ENCODE measurements at regions not wholly inside any gene's neighbourhood (a gene's known extent, or its start where the extent isn't known, plus 50 kb on each side); places are given as distances from the start of the nearest gene placed in this dataset.

GRCh38 chr3:59444294-59444671, 394.5 kb upstream of the CFAP20DC start:
- Histone ChIP-seq H3K9me3 (ENCODE audit: control insufficient read depth in 2 of 2, insufficient read depth in 1 of 2, low read depth in 1 of 2, low read length in 1 of 2) (no peaks in the 10 kb centered on the region), H3K27ac (ENCODE audit: low read depth in 1 of 3, low read length in 2 of 3) (peak overlapping the region in 1 of 3 donors; percentile 6), H3K36me3 (ENCODE audit: control insufficient read depth in 3 of 3, insufficient read depth in 2 of 3, low read depth in 1 of 3, low read length in 3 of 3) (no peaks in the 10 kb centered on the region), H3K4me3 (ENCODE audit: low read depth in 1 of 3, low read length in 3 of 3) (no peak overlapping the region), H3K27me3 (ENCODE audit: control insufficient read depth in 3 of 3, insufficient read depth in 3 of 3, low read length in 3 of 3) (no peaks in the 10 kb centered on the region), H3K4me1 (ENCODE audit: control insufficient read depth in 3 of 3, insufficient read depth in 2 of 3, low read depth in 1 of 3, low read length in 2 of 3) (no peaks in the 10 kb centered on the region)
- no peak for FAIRE-seq
- peak in 1 of 2 donors; percentile 6 for DNase-seq
- WGBS, 3 donors = 27 to 43% (median 41%) methylated on average over 1 of the region's 1 CpG

GRCh38 chr3:59443618-59444293, 393.9 kb upstream of the CFAP20DC start:
- DNase-seq = no peak
- no peaks in the 10 kb centered on the region for H3K4me1 ChIP-seq (ENCODE audit: control insufficient read depth in 3 of 3, insufficient read depth in 2 of 3, low read depth in 1 of 3, low read length in 2 of 3)
- peak overlapping the region in 1 of 3 donors; percentile 6 for H3K27ac ChIP-seq (ENCODE audit: low read depth in 1 of 3, low read length in 2 of 3)
- no peak overlapping the region for H3K4me3 ChIP-seq (ENCODE audit: low read depth in 1 of 3, low read length in 3 of 3)
- WGBS, 3 donors = 66 to 76% (median 71%) methylated on average over 6 of the region's 6 CpGs
- no peaks in the 10 kb centered on the region for H3K9me3 ChIP-seq (ENCODE audit: control insufficient read depth in 2 of 2, insufficient read depth in 1 of 2, low read depth in 1 of 2, low read length in 1 of 2)
- no peaks in the 10 kb centered on the region for H3K36me3 ChIP-seq (ENCODE audit: control insufficient read depth in 3 of 3, insufficient read depth in 2 of 3, low read depth in 1 of 3, low read length in 3 of 3)
- no peaks in the 10 kb centered on the region for H3K27me3 ChIP-seq (ENCODE audit: control insufficient read depth in 3 of 3, insufficient read depth in 3 of 3, low read length in 3 of 3)
- no peak for FAIRE-seq

GRCh38 chr3:59442046-59442445, 392.2 kb upstream of the CFAP20DC start:
- H3K27ac ChIP-seq (ENCODE audit: low read depth in 1 of 3, low read length in 2 of 3) = no peak overlapping the region
- no peaks in the 10 kb centered on the region for H3K36me3 ChIP-seq (ENCODE audit: control insufficient read depth in 3 of 3, insufficient read depth in 2 of 3, low read depth in 1 of 3, low read length in 3 of 3)
- H3K4me3 ChIP-seq (ENCODE audit: low read depth in 1 of 3, low read length in 3 of 3) = no peak overlapping the region
- DNase-seq = no peak
- H3K4me1 ChIP-seq (ENCODE audit: control insufficient read depth in 3 of 3, insufficient read depth in 2 of 3, low read depth in 1 of 3, low read length in 2 of 3) = no peaks in the 10 kb centered on the region
- no peaks in the 10 kb centered on the region for H3K9me3 ChIP-seq (ENCODE audit: control insufficient read depth in 2 of 2, insufficient read depth in 1 of 2, low read depth in 1 of 2, low read length in 1 of 2)
- H3K27me3 ChIP-seq (ENCODE audit: control insufficient read depth in 3 of 3, insufficient read depth in 3 of 3, low read length in 3 of 3) = no peaks in the 10 kb centered on the region
- no peak for FAIRE-seq
- 60 to 75% (median 61%) methylated on average over 6 of the region's 6 CpGs for WGBS, 3 donors

- WGBS, 3 donors = 59 to 64% (median 60%) methylated on average over 5 of the region's 5 CpGs
- Histone ChIP-seq H3K4me1 (ENCODE audit: control insufficient read depth in 3 of 3, insufficient read depth in 2 of 3, low read depth in 1 of 3, low read length in 2 of 3) (no peaks in the 10 kb centered on the region), H3K9me3 (ENCODE audit: control insufficient read depth in 2 of 2, insufficient read depth in 1 of 2, low read depth in 1 of 2, low read length in 1 of 2) (no peaks in the 10 kb centered on the region), H3K27ac (ENCODE audit: low read depth in 1 of 3, low read length in 2 of 3) (no peak overlapping the region), H3K27me3 (ENCODE audit: control insufficient read depth in 3 of 3, insufficient read depth in 3 of 3, low read length in 3 of 3) (no peaks in the 10 kb centered on the region), H3K4me3 (ENCODE audit: low read depth in 1 of 3, low read length in 3 of 3) (no peak overlapping the region), H3K36me3 (ENCODE audit: control insufficient read depth in 3 of 3, insufficient read depth in 2 of 3, low read depth in 1 of 3, low read length in 3 of 3) (no peaks in the 10 kb centered on the region)
- no peak for DNase-seq
- FAIRE-seq = no peak
These were observed 390.6 kb upstream of the CFAP20DC start for GRCh38 chr3:59440285-59441028.

GRCh38 chr3:59438492-59438891, 388.7 kb upstream of the CFAP20DC start:
- Histone ChIP-seq H3K4me1 (ENCODE audit: control insufficient read depth in 3 of 3, insufficient read depth in 2 of 3, low read depth in 1 of 3, low read length in 2 of 3) (no peaks in the 10 kb centered on the region), H3K4me3 (ENCODE audit: low read depth in 1 of 3, low read length in 3 of 3) (no peak overlapping the region), H3K27ac (ENCODE audit: low read depth in 1 of 3, low read length in 2 of 3) (no peak overlapping the region), H3K9me3 (ENCODE audit: control insufficient read depth in 2 of 2, insufficient read depth in 1 of 2, low read depth in 1 of 2, low read length in 1 of 2) (no peaks in the 10 kb centered on the region), H3K36me3 (ENCODE audit: control insufficient read depth in 3 of 3, insufficient read depth in 2 of 3, low read depth in 1 of 3, low read length in 3 of 3) (no peaks in the 10 kb centered on the region), H3K27me3 (ENCODE audit: control insufficient read depth in 3 of 3, insufficient read depth in 3 of 3, low read length in 3 of 3) (no peaks in the 10 kb centered on the region)
- 66 to 92% (median 82%) methylated on average over 5 of the region's 5 CpGs for WGBS, 3 donors
- no peak for DNase-seq
- no peak for FAIRE-seq

GRCh38 chr3:59436164-59436958, 386.5 kb upstream of the CFAP20DC start:
- Histone ChIP-seq H3K27me3 (ENCODE audit: control insufficient read depth in 3 of 3, insufficient read depth in 3 of 3, low read length in 3 of 3) (no peaks in the 10 kb centered on the region), H3K4me1 (ENCODE audit: control insufficient read depth in 3 of 3, insufficient read depth in 2 of 3, low read depth in 1 of 3, low read length in 2 of 3) (no peaks in the 10 kb centered on the region), H3K36me3 (ENCODE audit: control insufficient read depth in 3 of 3, insufficient read depth in 2 of 3, low read depth in 1 of 3, low read length in 3 of 3) (no peaks in the 10 kb centered on the region), H3K9me3 (ENCODE audit: control insufficient read depth in 2 of 2, insufficient read depth in 1 of 2, low read depth in 1 of 2, low read length in 1 of 2) (no peaks in the 10 kb centered on the region), H3K27ac (ENCODE audit: low read depth in 1 of 3, low read length in 2 of 3) (no peak overlapping the region), H3K4me3 (ENCODE audit: low read depth in 1 of 3, low read length in 3 of 3) (no peak overlapping the region)
- DNase-seq = no peak
- 61 to 85% (median 81%) methylated on average over 2 of the region's 2 CpGs for WGBS, 3 donors
- no peak for FAIRE-seq

GRCh38 chr3:59433546-59433945, 383.7 kb upstream of the CFAP20DC start:
- H3K9me3 ChIP-seq (ENCODE audit: control insufficient read depth in 2 of 2, insufficient read depth in 1 of 2, low read depth in 1 of 2, low read length in 1 of 2) = no peaks in the 10 kb centered on the region
- no peaks in the 10 kb centered on the region for H3K4me1 ChIP-seq (ENCODE audit: control insufficient read depth in 3 of 3, insufficient read depth in 2 of 3, low read depth in 1 of 3, low read length in 2 of 3)
- DNase-seq (no peak), FAIRE-seq (no peak)
- 79 to 92% (median 90%) methylated on average over 4 of the region's 4 CpGs for WGBS, 3 donors
- H3K4me3 ChIP-seq (ENCODE audit: low read depth in 1 of 3, low read length in 3 of 3) = no peak overlapping the region
- H3K36me3 ChIP-seq (ENCODE audit: control insufficient read depth in 3 of 3, insufficient read depth in 2 of 3, low read depth in 1 of 3, low read length in 3 of 3) = no peaks in the 10 kb centered on the region
- H3K27me3 ChIP-seq (ENCODE audit: control insufficient read depth in 3 of 3, insufficient read depth in 3 of 3, low read length in 3 of 3) = no peaks in the 10 kb centered on the region
- H3K27ac ChIP-seq (ENCODE audit: low read depth in 1 of 3, low read length in 2 of 3) = no peak overlapping the region

GRCh38 chr3:59432665-59433064, 382.8 kb upstream of the CFAP20DC start:
- WGBS, 3 donors = 47 to 76% (median 59%) methylated on average over 6 of the region's 6 CpGs
- Histone ChIP-seq H3K4me3 (ENCODE audit: low read depth in 1 of 3, low read length in 3 of 3) (no peak overlapping the region), H3K27ac (ENCODE audit: low read depth in 1 of 3, low read length in 2 of 3) (no peak overlapping the region), H3K36me3 (ENCODE audit: control insufficient read depth in 3 of 3, insufficient read depth in 2 of 3, low read depth in 1 of 3, low read length in 3 of 3) (no peaks in the 10 kb centered on the region), H3K9me3 (ENCODE audit: control insufficient read depth in 2 of 2, insufficient read depth in 1 of 2, low read depth in 1 of 2, low read length in 1 of 2) (no peaks in the 10 kb centered on the region), H3K27me3 (ENCODE audit: control insufficient read depth in 3 of 3, insufficient read depth in 3 of 3, low read length in 3 of 3) (peaks cover 0 to 3% (median 0%) of the 10 kb centered on the region in 3 donors), H3K4me1 (ENCODE audit: control insufficient read depth in 3 of 3, insufficient read depth in 2 of 3, low read depth in 1 of 3, low read length in 2 of 3) (no peaks in the 10 kb centered on the region)
- no peak for DNase-seq
- no peak for FAIRE-seq

Data from small intestine (tissue), 7 donors.